Spleen (tissue), 11 donors: ENCODE measurements at regions not wholly inside any gene's neighbourhood (a gene's known extent, or its start where the extent isn't known, plus 50 kb on each side); places are given as distances from the start of the nearest gene placed in this dataset.

Experiments
- DNase-seq: peaks from one replicate; pipeline ENCODE4 v3.0.0-alpha.2; 2020
- H3K27ac ChIP-seq, 8 donors: fragments of 200-600 bp; sonication (generic) in 7 of 8; 1 replicate in 4 of 8; 2 replicates in 4 of 8; pipeline versions ENCODE4 v1.5.0 to v1.8.0; 2016 to 2021; ENCODE audit warnings: inconsistent platforms in 4 of 8, mild to moderate bottlenecking in 4 of 8, moderate library complexity in 1 of 8
- H3K27me3 ChIP-seq, 7 donors: fragments of 200-600 bp; sonication (generic) in 6 of 7; replicated peaks in 1 of 7; 1 replicate in 4 of 7; 2 replicates in 3 of 7; pipeline versions ENCODE4 v1.5.0 to v1.8.0; 2016 to 2021; ENCODE audit warnings: inconsistent platforms in 3 of 7, mild to moderate bottlenecking in 1 of 7
- H3K36me3 ChIP-seq, 6 donors: fragments of 200-600 bp; sonication (generic) in 5 of 6; 1 replicate in 4 of 6; 2 replicates in 2 of 6; pipeline versions ENCODE4 v1.5.0 to v1.8.0; 2016 to 2021; ENCODE audit warnings: inconsistent platforms in 2 of 6
- H3K4me1 ChIP-seq, 6 donors: fragments of 200-600 bp; sonication (generic) in 5 of 6; 1 replicate in 3 of 6; 2 replicates in 3 of 6; pipeline versions ENCODE4 v1.5.0 to v1.8.0; 2016 to 2021; ENCODE audit warnings: inconsistent platforms in 3 of 6
- H3K4me3 ChIP-seq, 8 donors: fragments of 200-600 bp; sonication (generic) in 7 of 8; 1 replicate in 4 of 8; 2 replicates in 4 of 8; pipeline versions ENCODE4 v1.5.0 to v1.8.0; 2016 to 2021; ENCODE audit warnings: inconsistent platforms in 4 of 8, mild to moderate bottlenecking in 4 of 8, moderate library complexity in 2 of 8
- H3K9me3 ChIP-seq, 8 donors: fragments of 200-600 bp; sonication (generic) in 7 of 8; 1 replicate in 4 of 8; 2 replicates in 4 of 8; pipeline versions ENCODE4 v1.5.0 to v1.8.0; 2016 to 2021; ENCODE audit warnings: inconsistent platforms in 4 of 8
- POLR2A ChIP-seq, 3 donors: fragments of 450-650 bp; IDR thresholded peaks; one replicate each; pipeline ENCODE4 v1.5.1; 2017; ENCODE audit warnings: antibody characterized with exemption in 3 of 3, mild to moderate bottlenecking in 1 of 3
- POLR2AphosphoS5 ChIP-seq, 3 donors: sonication (generic); formaldehyde crosslinking; IDR thresholded peaks; one replicate each; pipeline ENCODE4 v1.5.1; 2017; ENCODE audit warnings: antibody characterized with exemption in 3 of 3
- WGBS, 5 donors: extraction: QIAGEN DNeasy Blood & Tissue Kit in 3 of 5; methylation state at CpG; one replicate each; pipeline versions ENCODE4 v1.1.5 to v1.1.7; 2013 to 2018; 5-methylcytosine and 5-hydroxymethylcytosine counted together
- intact Hi-C: fragments of 100-400 bp; cut with DNase I; formaldehyde crosslinking; loops from one replicate; pipeline ENCODE4 v1.15.0; 2023; ENCODE audit warnings: low total_unique reads
- TF ChIP-seq, protein P1 (sequence below), 11 experiments: fragments of 200-600 bp in 7 of 11; fragments of 450-650 bp in 4 of 11; sonication (generic) in 4 of 11; IDR thresholded peaks in 8 of 11; conservative IDR thresholded peaks in 3 of 11; 1 replicate in 7 of 11; 2 replicates in 4 of 11; pipeline versions ENCODE4 v1.4.0 to v1.8.0; 2016 to 2021; ENCODE audit warnings: antibody characterized with exemption in 11 of 11, inconsistent platforms in 4 of 11, mild to moderate bottlenecking in 1 of 11
- donor health status: healthy with polysubstance abuse.
- donor health status: DM: no; HTN: no; CAD: no; lungs with moderate emphysema.
- donor health status: DM: no; HTN: no; CAD: no.
- donor health status: Bipolar disorder and iron deficiency.
- donor health status: healthy.
- donor health status: DM: no; HTN: no; CAD: no.
- donor health status: DM: yes; HTN: yes; CAD: no.

DNA sequence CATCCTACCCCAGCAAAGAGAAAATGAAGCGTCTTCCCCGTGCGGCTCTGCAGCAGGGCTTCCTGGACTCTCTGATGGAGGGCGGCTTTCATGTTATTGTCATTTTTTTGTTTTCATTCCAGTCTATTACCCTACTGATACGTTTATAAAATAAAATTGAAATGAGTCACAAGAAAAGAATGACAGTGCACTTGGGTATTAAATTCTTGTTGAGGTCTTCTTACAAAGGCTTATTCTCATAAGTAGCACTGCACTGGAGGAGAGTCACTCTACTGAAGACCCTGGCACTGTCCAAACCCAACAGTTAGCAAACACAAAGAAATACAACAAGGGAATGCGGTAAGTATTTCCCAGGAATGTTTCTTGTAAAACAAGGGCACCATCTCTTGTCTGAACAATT lies 379.3 kb downstream of the MAFB start:
- Histone ChIP-seq H3K4me3 (no peak overlapping the region), H3K27me3 (no peaks in the 10 kb centered on the region), H3K36me3 (no peaks in the 10 kb centered on the region), H3K27ac (no peak overlapping the region), H3K4me1 (no peaks in the 10 kb centered on the region), H3K9me3 (no peaks in the 10 kb centered on the region)
- DNase-seq = no peak
- TF ChIP-seq, protein P1, sequence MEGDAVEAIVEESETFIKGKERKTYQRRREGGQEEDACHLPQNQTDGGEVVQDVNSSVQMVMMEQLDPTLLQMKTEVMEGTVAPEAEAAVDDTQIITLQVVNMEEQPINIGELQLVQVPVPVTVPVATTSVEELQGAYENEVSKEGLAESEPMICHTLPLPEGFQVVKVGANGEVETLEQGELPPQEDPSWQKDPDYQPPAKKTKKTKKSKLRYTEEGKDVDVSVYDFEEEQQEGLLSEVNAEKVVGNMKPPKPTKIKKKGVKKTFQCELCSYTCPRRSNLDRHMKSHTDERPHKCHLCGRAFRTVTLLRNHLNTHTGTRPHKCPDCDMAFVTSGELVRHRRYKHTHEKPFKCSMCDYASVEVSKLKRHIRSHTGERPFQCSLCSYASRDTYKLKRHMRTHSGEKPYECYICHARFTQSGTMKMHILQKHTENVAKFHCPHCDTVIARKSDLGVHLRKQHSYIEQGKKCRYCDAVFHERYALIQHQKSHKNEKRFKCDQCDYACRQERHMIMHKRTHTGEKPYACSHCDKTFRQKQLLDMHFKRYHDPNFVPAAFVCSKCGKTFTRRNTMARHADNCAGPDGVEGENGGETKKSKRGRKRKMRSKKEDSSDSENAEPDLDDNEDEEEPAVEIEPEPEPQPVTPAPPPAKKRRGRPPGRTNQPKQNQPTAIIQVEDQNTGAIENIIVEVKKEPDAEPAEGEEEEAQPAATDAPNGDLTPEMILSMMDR (IDR thresholded peaks at IDR 0.05 in 8 of 11, conservative IDR thresholded peaks at IDR 0.05 in 3 of 11) = no peak
- TF ChIP-seq POLR2A (IDR thresholded peaks at IDR 0.05) = no peak
- no peak for TF ChIP-seq POLR2AphosphoS5 (IDR thresholded peaks at IDR 0.05)
- intact Hi-C loops = no loop called here
- whole genome bisulfite sequencing, 5 donors = 89 to 96% (median 92%) methylated on average over 6 of the region's 6 CpGs

DNA sequence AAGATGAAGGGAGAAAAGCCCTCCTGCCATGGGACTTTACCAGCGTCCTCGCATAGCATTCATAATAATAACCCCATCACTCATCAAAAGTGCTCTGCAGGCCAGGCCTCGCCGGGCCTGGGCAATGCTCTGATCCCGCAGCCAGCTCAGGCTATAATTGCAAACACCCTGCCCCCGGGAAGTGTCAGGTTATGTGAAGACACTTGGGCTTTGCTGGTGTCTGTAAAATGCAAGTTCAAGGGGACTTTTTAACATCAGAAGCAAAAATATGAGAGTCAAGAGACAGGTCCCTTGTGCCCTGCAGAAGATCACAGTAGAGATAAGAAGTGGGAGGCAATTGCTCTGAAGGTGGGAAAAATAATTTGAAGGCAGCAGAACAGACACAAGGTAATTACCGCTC lies 381.0 kb downstream of the MAFB start:
- 81 to 91% (median 88%) methylated on average over 7 of the region's 7 CpGs for WGBS, 5 donors
- intact Hi-C loops = no loop called here
- H3K27me3 ChIP-seq = no peaks in the 10 kb centered on the region
- no peaks in the 10 kb centered on the region for H3K9me3 ChIP-seq
- DNase-seq = no peak
- no peak overlapping the region for H3K4me3 ChIP-seq
- no peak overlapping the region for H3K27ac ChIP-seq
- no peaks in the 10 kb centered on the region for H3K4me1 ChIP-seq
- H3K36me3 ChIP-seq = no peaks in the 10 kb centered on the region
- TF ChIP-seq POLR2AphosphoS5 (IDR thresholded peaks at IDR 0.05) = no peak
- TF ChIP-seq POLR2A (IDR thresholded peaks at IDR 0.05) = no peak
- TF ChIP-seq, protein P1 (IDR thresholded peaks at IDR 0.05 in 8 of 11, conservative IDR thresholded peaks at IDR 0.05 in 3 of 11) = no peak

DNA sequence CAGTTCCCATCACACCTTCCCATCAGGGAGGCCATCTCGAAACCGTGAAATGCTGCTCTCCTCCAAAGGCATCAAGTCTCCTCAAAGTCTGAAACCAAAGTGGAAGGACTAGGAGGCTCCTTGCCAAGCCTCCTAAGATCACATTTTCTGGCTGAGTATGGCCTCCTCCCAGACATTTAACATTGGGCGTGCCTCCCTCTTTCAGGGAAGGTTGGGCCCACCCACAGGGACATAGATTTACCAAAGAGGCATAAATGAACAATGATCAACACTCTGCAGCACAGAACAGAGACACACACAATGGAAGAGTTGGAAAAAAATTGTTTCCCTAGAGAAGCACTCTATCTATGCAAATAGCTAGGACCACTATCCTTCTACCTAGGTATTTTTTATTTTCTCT lies 381.8 kb downstream of the MAFB start:
- H3K27me3 ChIP-seq = no peaks in the 10 kb centered on the region
- no peaks in the 10 kb centered on the region for H3K9me3 ChIP-seq
- intact Hi-C loops = no loop called here
- no peak overlapping the region for H3K27ac ChIP-seq
- H3K36me3 ChIP-seq = no peaks in the 10 kb centered on the region
- H3K4me1 ChIP-seq = no peaks in the 10 kb centered on the region
- H3K4me3 ChIP-seq = no peak overlapping the region
- no peak for TF ChIP-seq POLR2AphosphoS5 (IDR thresholded peaks at IDR 0.05)
- no peak for TF ChIP-seq POLR2A (IDR thresholded peaks at IDR 0.05)
- TF ChIP-seq, protein P1 (IDR thresholded peaks at IDR 0.05 in 8 of 11, conservative IDR thresholded peaks at IDR 0.05 in 3 of 11) = no peak
- no peak for DNase-seq
- 69 to 81% (median 76%) methylated on average over 3 of the region's 3 CpGs for WGBS, 5 donors

DNA sequence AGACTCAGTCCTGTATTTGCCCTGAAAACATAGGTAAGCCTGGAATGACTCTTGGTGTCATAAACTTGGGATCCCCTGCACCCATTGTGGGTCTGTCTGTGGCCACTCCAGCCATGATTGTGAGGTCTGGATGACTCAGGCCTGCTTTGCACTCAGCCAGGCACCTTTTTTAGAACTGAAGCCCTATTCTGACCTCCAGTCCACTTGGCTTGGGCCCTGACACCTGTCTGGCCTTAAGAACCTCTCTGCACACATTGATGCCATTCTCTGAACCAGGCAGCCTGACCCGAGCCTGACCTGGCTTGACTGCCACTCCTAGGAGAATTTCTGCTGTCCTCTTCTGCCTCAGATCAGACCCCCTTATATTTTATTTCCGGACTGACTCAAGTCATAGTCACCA lies 383.7 kb downstream of the MAFB start:
- H3K27ac ChIP-seq = no peak overlapping the region
- intact Hi-C loops = no loop called here
- no peaks in the 10 kb centered on the region for H3K9me3 ChIP-seq
- H3K4me1 ChIP-seq = no peaks in the 10 kb centered on the region
- no peak overlapping the region for H3K4me3 ChIP-seq
- H3K27me3 ChIP-seq = no peaks in the 10 kb centered on the region
- H3K36me3 ChIP-seq = no peaks in the 10 kb centered on the region
- 89 to 95% (median 92%) methylated on average over 2 of the region's 2 CpGs for WGBS, 5 donors
- no peak for DNase-seq
- TF ChIP-seq POLR2AphosphoS5 (IDR thresholded peaks at IDR 0.05) = no peak
- no peak for TF ChIP-seq POLR2A (IDR thresholded peaks at IDR 0.05)
- TF ChIP-seq, protein P1 (IDR thresholded peaks at IDR 0.05 in 8 of 11, conservative IDR thresholded peaks at IDR 0.05 in 3 of 11) = no peak
